ENCODE measurements at regions not wholly inside any gene's neighbourhood (a gene's known extent, or its start where the extent isn't known, plus 50 kb on each side); places are given as distances from the start of the nearest gene placed in this dataset.
A peak's percentile ranks its signal among the peaks of the same experiment; 100 is the strongest.

DNA sequence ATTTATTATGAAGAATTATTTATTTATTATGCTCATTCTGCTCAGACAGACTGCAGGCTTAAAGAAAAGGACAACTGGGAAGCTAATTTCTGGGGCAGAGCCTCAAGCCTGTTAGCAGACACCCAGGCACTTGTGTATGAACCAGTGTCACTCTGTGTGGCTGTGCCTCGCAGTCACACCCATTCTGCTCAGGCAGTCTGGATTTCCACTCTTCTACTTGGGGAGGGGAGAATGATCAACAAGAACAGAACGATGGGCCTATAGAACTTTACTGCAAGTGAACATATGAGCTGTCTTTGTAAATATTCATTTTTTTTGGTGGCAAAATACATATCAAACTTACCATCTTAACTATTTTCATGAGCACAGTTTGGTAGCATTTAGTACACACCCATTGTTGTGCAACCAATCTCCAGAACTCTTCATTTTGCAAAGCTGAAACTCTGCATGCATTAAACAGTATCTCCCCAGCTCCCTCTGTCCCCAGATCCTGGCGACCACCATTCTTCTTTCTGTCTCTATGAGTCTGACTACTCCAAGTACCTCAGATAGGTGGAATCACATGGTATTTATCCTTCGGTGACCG, 181.7 kb downstream of the NUFIP1 start:
- no peak for DNase-seq

GRCh38 chr13:44806826-44807225, 182.4 kb downstream of the NUFIP1 start:
- Mint-ChIP-seq H3K36me3 (ENCODE audit: unreplicated experiment) (no peaks in the 10 kb centered on the region), H3K9me3 (ENCODE audit: unreplicated experiment) (no peaks in the 10 kb centered on the region), H3K27ac (ENCODE audit: unreplicated experiment) (no peak overlapping the region), H3K27me3 (ENCODE audit: unreplicated experiment) (peaks cover 2% of the 10 kb centered on the region), H3K4me3 (ENCODE audit: unreplicated experiment) (no peak overlapping the region), H3K4me1 (ENCODE audit: low read depth, unreplicated experiment) (peaks cover 8% of the 10 kb centered on the region)
- DNase-seq, result peak; percentile 26
- TF ChIP-seq, protein P1, sequence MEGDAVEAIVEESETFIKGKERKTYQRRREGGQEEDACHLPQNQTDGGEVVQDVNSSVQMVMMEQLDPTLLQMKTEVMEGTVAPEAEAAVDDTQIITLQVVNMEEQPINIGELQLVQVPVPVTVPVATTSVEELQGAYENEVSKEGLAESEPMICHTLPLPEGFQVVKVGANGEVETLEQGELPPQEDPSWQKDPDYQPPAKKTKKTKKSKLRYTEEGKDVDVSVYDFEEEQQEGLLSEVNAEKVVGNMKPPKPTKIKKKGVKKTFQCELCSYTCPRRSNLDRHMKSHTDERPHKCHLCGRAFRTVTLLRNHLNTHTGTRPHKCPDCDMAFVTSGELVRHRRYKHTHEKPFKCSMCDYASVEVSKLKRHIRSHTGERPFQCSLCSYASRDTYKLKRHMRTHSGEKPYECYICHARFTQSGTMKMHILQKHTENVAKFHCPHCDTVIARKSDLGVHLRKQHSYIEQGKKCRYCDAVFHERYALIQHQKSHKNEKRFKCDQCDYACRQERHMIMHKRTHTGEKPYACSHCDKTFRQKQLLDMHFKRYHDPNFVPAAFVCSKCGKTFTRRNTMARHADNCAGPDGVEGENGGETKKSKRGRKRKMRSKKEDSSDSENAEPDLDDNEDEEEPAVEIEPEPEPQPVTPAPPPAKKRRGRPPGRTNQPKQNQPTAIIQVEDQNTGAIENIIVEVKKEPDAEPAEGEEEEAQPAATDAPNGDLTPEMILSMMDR (IDR thresholded peaks at IDR 0.05; ENCODE audit: partially characterized antibody, unreplicated experiment), result no peak

More for the DNA sequence above, 181.7 kb downstream of the NUFIP1 start:
- no peaks in the 10 kb centered on the region for H3K36me3 Mint-ChIP-seq (ENCODE audit: unreplicated experiment)
- peaks cover 2% of the 10 kb centered on the region for H3K27me3 Mint-ChIP-seq (ENCODE audit: unreplicated experiment)
- peaks cover 12% of the 10 kb centered on the region for H3K4me1 Mint-ChIP-seq (ENCODE audit: low read depth, unreplicated experiment)
- TF ChIP-seq, protein P1 (IDR thresholded peaks at IDR 0.05; ENCODE audit: partially characterized antibody, unreplicated experiment), result no peak
- H3K4me3 Mint-ChIP-seq (ENCODE audit: unreplicated experiment), result no peak overlapping the region
- H3K27ac Mint-ChIP-seq (ENCODE audit: unreplicated experiment), result no peak overlapping the region
- H3K9me3 Mint-ChIP-seq (ENCODE audit: unreplicated experiment), result no peaks in the 10 kb centered on the region

DNA sequence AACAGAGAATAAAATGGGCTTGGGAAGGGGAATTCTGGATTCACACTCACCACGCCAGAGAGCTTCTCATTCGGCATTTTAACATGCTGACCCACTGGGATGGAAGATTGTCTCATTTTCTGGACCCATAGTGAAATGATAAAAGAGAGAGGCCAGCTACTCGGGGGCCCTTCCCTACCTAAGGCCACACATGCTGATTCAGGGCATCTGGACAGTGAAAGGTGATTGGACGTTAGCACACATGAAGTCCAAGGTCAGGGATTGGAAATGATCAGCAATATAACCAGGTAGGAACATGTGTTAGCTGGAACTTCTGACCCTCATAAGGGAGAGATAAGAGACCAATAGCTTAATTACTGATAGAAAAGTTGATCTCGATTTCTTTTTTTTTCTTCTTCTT, 183.7 kb downstream of the NUFIP1 start:
- Mint-ChIP-seq H3K36me3 (ENCODE audit: unreplicated experiment) (no peaks in the 10 kb centered on the region), H3K4me3 (ENCODE audit: unreplicated experiment) (no peak overlapping the region), H3K27ac (ENCODE audit: unreplicated experiment) (no peak overlapping the region), H3K4me1 (ENCODE audit: low read depth, unreplicated experiment) (peaks cover 8% of the 10 kb centered on the region), H3K27me3 (ENCODE audit: unreplicated experiment) (peaks cover 3% of the 10 kb centered on the region), H3K9me3 (ENCODE audit: unreplicated experiment) (no peaks in the 10 kb centered on the region)
- no peak for DNase-seq
- TF ChIP-seq, protein P1 (IDR thresholded peaks at IDR 0.05; ENCODE audit: partially characterized antibody, unreplicated experiment), result no peak

GRCh38 chr13:44803390-44803789, 185.9 kb downstream of the NUFIP1 start:
- H3K4me1 Mint-ChIP-seq (ENCODE audit: low read depth, unreplicated experiment), result peaks cover 8% of the 10 kb centered on the region
- TF ChIP-seq, protein P1 (IDR thresholded peaks at IDR 0.05; ENCODE audit: partially characterized antibody, unreplicated experiment), result no peak
- peaks cover 1% of the 10 kb centered on the region for H3K27me3 Mint-ChIP-seq (ENCODE audit: unreplicated experiment)
- no peak overlapping the region for H3K27ac Mint-ChIP-seq (ENCODE audit: unreplicated experiment)
- DNase-seq, result no peak
- no peak overlapping the region for H3K4me3 Mint-ChIP-seq (ENCODE audit: unreplicated experiment)
- no peaks in the 10 kb centered on the region for H3K36me3 Mint-ChIP-seq (ENCODE audit: unreplicated experiment)
- no peaks in the 10 kb centered on the region for H3K9me3 Mint-ChIP-seq (ENCODE audit: unreplicated experiment)

GRCh38 chr13:44802491-44802890, 186.8 kb downstream of the NUFIP1 start:
- TF ChIP-seq, protein P1 (IDR thresholded peaks at IDR 0.05; ENCODE audit: partially characterized antibody, unreplicated experiment), result no peak
- DNase-seq, result no peak
- peaks cover 1% of the 10 kb centered on the region for H3K27me3 Mint-ChIP-seq (ENCODE audit: unreplicated experiment)
- H3K9me3 Mint-ChIP-seq (ENCODE audit: unreplicated experiment), result no peaks in the 10 kb centered on the region
- no peaks in the 10 kb centered on the region for H3K36me3 Mint-ChIP-seq (ENCODE audit: unreplicated experiment)
- H3K27ac Mint-ChIP-seq (ENCODE audit: unreplicated experiment), result no peak overlapping the region
- H3K4me1 Mint-ChIP-seq (ENCODE audit: low read depth, unreplicated experiment), result peaks cover 8% of the 10 kb centered on the region
- H3K4me3 Mint-ChIP-seq (ENCODE audit: unreplicated experiment), result no peak overlapping the region
